ENCODE measurements at regions not wholly inside any gene's neighbourhood (a gene's known extent, or its start where the extent isn't known, plus 50 kb on each side); places are given as distances from the start of the nearest gene placed in this dataset.

DNA sequence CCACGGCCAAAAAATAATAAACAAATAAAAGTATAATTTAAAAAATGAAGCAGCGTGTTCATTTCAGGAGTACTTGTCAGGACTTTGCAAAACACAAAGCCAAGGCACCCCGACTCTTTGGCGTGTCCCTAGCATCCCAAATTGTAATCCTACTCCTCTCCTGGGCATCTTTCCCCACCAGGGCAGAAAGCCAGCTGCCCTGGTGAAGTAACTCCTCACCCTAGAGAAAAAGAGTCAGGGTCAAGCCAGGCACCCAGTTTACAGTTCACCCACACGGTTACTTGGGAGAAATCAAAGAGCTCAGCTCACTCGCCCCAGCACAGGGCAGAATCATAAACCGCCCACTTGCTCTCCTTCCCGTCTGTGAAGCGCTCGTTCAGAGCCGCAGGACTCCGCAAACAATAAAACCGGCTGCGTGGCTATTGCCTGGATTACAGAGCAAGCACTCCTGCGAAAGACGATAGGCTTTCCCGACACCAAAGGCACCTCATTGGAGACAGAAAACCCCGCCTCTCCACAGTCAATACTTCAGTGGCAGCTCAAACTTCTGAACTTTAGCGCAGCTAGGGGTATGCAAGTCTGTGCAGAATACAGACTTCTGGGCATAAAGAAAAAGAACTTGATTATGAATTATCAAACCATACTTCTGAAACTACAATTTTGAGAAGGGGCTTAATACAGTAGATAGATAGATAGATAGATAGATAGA lies 73.0 kb upstream of the NHSL1 start (continued):
- TF ChIP-seq ZNF646 (CRISPR knock-in tag; IDR thresholded peaks at IDR 0.05), result no peak
- peak; percentile 78 for TF ChIP-seq MEIS2 (CRISPR knock-in tag; IDR thresholded peaks at IDR 0.05)
- peak; percentile 72 for TF ChIP-seq DMAP1 (CRISPR knock-in tag; IDR thresholded peaks at IDR 0.05)
- TF ChIP-seq TBL1XR1 (IDR thresholded peaks at IDR 0.05; ENCODE audit: borderline replicate concordance, low read length, partially characterized antibody), result no peak
- no peak for TF ChIP-seq ZEB1 (IDR thresholded peaks at IDR 0.05; ENCODE audit: insufficient replicate concordance, low read depth)
- TF ChIP-seq MAFG (CRISPR knock-in tag; IDR thresholded peaks at IDR 0.05), result no peak
- TF ChIP-seq, protein P1, sequence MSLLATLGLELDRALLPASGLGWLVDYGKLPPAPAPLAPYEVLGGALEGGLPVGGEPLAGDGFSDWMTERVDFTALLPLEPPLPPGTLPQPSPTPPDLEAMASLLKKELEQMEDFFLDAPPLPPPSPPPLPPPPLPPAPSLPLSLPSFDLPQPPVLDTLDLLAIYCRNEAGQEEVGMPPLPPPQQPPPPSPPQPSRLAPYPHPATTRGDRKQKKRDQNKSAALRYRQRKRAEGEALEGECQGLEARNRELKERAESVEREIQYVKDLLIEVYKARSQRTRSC (CRISPR knock-in tag; IDR thresholded peaks at IDR 0.05; ENCODE audit: low read depth), result peak; percentile 87
- peak; percentile 92 for TF ChIP-seq KMT2A (CRISPR knock-in tag; IDR thresholded peaks at IDR 0.05)
- TF ChIP-seq SKI (IDR thresholded peaks at IDR 0.05; ENCODE audit: partially characterized antibody), result peak; percentile 69
- no peak for TF ChIP-seq ATF7 (IDR thresholded peaks at IDR 0.05)
- TF ChIP-seq ATF7 (CRISPR knock-in tag; IDR thresholded peaks at IDR 0.05), result 0 out of 2 replicates have a peak, but pooled peaks have one; percentile 8
- TF ChIP-seq SRSF1 (optimal IDR thresholded peaks at IDR 0.05; ENCODE audit: low read depth, low read length), result peak; percentile 62
- no peak for TF ChIP-seq ESRRA (CRISPR knock-in tag; IDR thresholded peaks at IDR 0.05; ENCODE audit: low read depth)
- TF ChIP-seq ZNF484 (CRISPR knock-in tag; IDR thresholded peaks at IDR 0.05; ENCODE audit: borderline replicate concordance, low read depth), result no peak
- TF ChIP-seq SMC3 (IDR thresholded peaks at IDR 0.05; ENCODE audit: low read length), result peak; percentile 30; the same call in 1 of the 2 replicates
- TF ChIP-seq ARID2 (CRISPR knock-in tag; IDR thresholded peaks at IDR 0.05; ENCODE audit: borderline replicate concordance), result 0 out of 2 replicates have a peak, but pooled peaks have one; percentile 57
- no peak for TF ChIP-seq ZC3H13 (CRISPR knock-in tag; IDR thresholded peaks at IDR 0.05)
- TF ChIP-seq ZNF619 (CRISPR knock-in tag; IDR thresholded peaks at IDR 0.05), result no peak
- peak; percentile 82 for TF ChIP-seq BCL6 (CRISPR knock-in tag; IDR thresholded peaks at IDR 0.05)
- TF ChIP-seq GFI1 (CRISPR knock-in tag; IDR thresholded peaks at IDR 0.05; ENCODE audit: borderline replicate concordance), result peak; percentile 80
- TF ChIP-seq ZNF335 (CRISPR knock-in tag; IDR thresholded peaks at IDR 0.05), result no peak; the same call in 1 of the 2 replicates
- TF ChIP-seq KDM2A (CRISPR knock-in tag; IDR thresholded peaks at IDR 0.05; ENCODE audit: borderline replicate concordance, low read depth), result peak; percentile 71; the same call in 1 of the 2 replicates
- TF ChIP-seq RBM22 (optimal IDR thresholded peaks at IDR 0.05; ENCODE audit: low read length), result no peak
- TF ChIP-seq ZKSCAN8 (CRISPR knock-in tag; IDR thresholded peaks at IDR 0.05; ENCODE audit: borderline replicate concordance), result peak; percentile 74; the same call in 1 of the 2 replicates
- TF ChIP-seq ZNF558 (CRISPR knock-in tag; IDR thresholded peaks at IDR 0.05; ENCODE audit: borderline replicate concordance), result peak; percentile 42; the same call in 1 of the 2 replicates
- 0 out of 2 replicates have a peak, but pooled peaks have one; percentile 38 for TF ChIP-seq ZSCAN29 (CRISPR knock-in tag; conservative IDR thresholded peaks at IDR 0.05)
